Transverse colon (tissue), 4 donors: ENCODE measurements at regions not wholly inside any gene's neighbourhood (a gene's known extent, or its start where the extent isn't known, plus 50 kb on each side); places are given as distances from the start of the nearest gene placed in this dataset.

ENCODE experiments used
- EP300 ChIP-seq: sonication (generic); formaldehyde crosslinking; IDR thresholded peaks from one replicate; pipeline ENCODE4 v1.6.1; 2017; ENCODE audit warnings: antibody characterized with exemption, low read depth
- POLR2A ChIP-seq: fragments of 450-650 bp; IDR thresholded peaks from one replicate; pipeline ENCODE4 v1.6.1; 2016; ENCODE audit warnings: antibody characterized with exemption, mild to moderate bottlenecking, moderate library complexity
- POLR2AphosphoS5 ChIP-seq, 3 donors: sonication (generic); formaldehyde crosslinking; IDR thresholded peaks; one replicate each; pipeline ENCODE4 v1.6.1; 2016; ENCODE audit warnings: antibody characterized with exemption in 3 of 3
- TF ChIP-seq, protein P1 (sequence below), 5 experiments: fragments of 200-600 bp in 3 of 5; fragments of 450-650 bp in 2 of 5; sonication (generic) in 3 of 5; IDR thresholded peaks; 1 replicate in 2 of 5; 2 replicates in 3 of 5; pipeline ENCODE4 v1.5.1; 2016 to 2017; ENCODE audit warnings: antibody characterized with exemption in 5 of 5, inconsistent platforms in 3 of 5, mild to moderate bottlenecking in 2 of 5, moderate library complexity in 1 of 5

- TF ChIP-seq POLR2AphosphoS5 (IDR thresholded peaks at IDR 0.05), result no peak
- TF ChIP-seq, protein P1, sequence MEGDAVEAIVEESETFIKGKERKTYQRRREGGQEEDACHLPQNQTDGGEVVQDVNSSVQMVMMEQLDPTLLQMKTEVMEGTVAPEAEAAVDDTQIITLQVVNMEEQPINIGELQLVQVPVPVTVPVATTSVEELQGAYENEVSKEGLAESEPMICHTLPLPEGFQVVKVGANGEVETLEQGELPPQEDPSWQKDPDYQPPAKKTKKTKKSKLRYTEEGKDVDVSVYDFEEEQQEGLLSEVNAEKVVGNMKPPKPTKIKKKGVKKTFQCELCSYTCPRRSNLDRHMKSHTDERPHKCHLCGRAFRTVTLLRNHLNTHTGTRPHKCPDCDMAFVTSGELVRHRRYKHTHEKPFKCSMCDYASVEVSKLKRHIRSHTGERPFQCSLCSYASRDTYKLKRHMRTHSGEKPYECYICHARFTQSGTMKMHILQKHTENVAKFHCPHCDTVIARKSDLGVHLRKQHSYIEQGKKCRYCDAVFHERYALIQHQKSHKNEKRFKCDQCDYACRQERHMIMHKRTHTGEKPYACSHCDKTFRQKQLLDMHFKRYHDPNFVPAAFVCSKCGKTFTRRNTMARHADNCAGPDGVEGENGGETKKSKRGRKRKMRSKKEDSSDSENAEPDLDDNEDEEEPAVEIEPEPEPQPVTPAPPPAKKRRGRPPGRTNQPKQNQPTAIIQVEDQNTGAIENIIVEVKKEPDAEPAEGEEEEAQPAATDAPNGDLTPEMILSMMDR (IDR thresholded peaks at IDR 0.05), result no peak
- no peak for TF ChIP-seq POLR2A
- TF ChIP-seq EP300, result no peak
Measured at GRCh38 chr13:72170571-72170970, 303.6 kb upstream of the DACH1 start.
